Spinal cord (tissue), 9 donors: ENCODE measurements at regions not wholly inside any gene's neighbourhood (a gene's known extent, or its start where the extent isn't known, plus 50 kb on each side); places are given as distances from the start of the nearest gene placed in this dataset.

Experiments used
- DNase-seq, 6 donors: peaks; one replicate each; pipeline versions ENCODE4 v3.0.0 to v3.0.0-alpha.2; 2013 to 2015; ENCODE audit warnings: low spot score in 6 of 6, low read depth in 4 of 6
- H3K27ac ChIP-seq: one replicate; pipeline ENCODE4 v1.5.1; 2013; ENCODE audit warnings: low read depth, low read length, control low read depth
- H3K27me3 ChIP-seq: one replicate; pipeline ENCODE4 v1.6.1; 2013; ENCODE audit warnings: low read length; ENCODE audit not compliant: control insufficient read depth, insufficient read depth
- H3K36me3 ChIP-seq: one replicate; pipeline ENCODE4 v1.6.1; 2013; ENCODE audit warnings: low read length; ENCODE audit not compliant: control insufficient read depth, insufficient read depth
- H3K4me1 ChIP-seq: one replicate; pipeline ENCODE4 v1.6.1; 2013; ENCODE audit warnings: low read length; ENCODE audit not compliant: control insufficient read depth, insufficient read depth
- H3K4me3 ChIP-seq: one replicate; pipeline ENCODE4 v1.5.1; 2013; ENCODE audit warnings: low read depth, low read length, control low read depth
- H3K9me3 ChIP-seq: one replicate; pipeline ENCODE4 v1.6.1; 2013; ENCODE audit warnings: low read length; ENCODE audit not compliant: control insufficient read depth, insufficient read depth
- WGBS: methylation state at CpG from one replicate; pipeline ENCODE4 v1.1.5; 2013; ENCODE audit warnings: missing lambda C conversion rate; ENCODE audit not compliant: insufficient coverage; 5-methylcytosine and 5-hydroxymethylcytosine counted together
- donor health status: healthy.

GRCh38 chr9:126228111-126228780, 98.4 kb upstream of the MVB12B start:
- peak in 1 of 6 donors; percentile 7 for DNase-seq
- H3K27ac ChIP-seq: no peak overlapping the region
- WGBS: 90% methylated on average over 13 of the region's 14 CpGs

GRCh38 chr9:126228781-126229444, 97.7 kb upstream of the MVB12B start:
- Histone ChIP-seq H3K4me3 (no peak overlapping the region), H3K9me3 (no peaks in the 10 kb centered on the region), H3K36me3 (no peaks in the 10 kb centered on the region), H3K4me1 (peaks cover 17% of the 10 kb centered on the region), H3K27ac (no peak overlapping the region), H3K27me3 (no peaks in the 10 kb centered on the region)
- 23% methylated on average over 16 of the region's 19 CpGs for WGBS
- DNase-seq: peak; percentile 57 to 95 (median 74)

More at GRCh38 chr9:126228111-126228780, 98.4 kb upstream of the MVB12B start:
- no peaks in the 10 kb centered on the region for H3K9me3 ChIP-seq
- H3K4me3 ChIP-seq: no peak overlapping the region
- H3K27me3 ChIP-seq: peaks cover 3% of the 10 kb centered on the region
- H3K36me3 ChIP-seq: no peaks in the 10 kb centered on the region
- H3K4me1 ChIP-seq: peaks cover 17% of the 10 kb centered on the region

DNA sequence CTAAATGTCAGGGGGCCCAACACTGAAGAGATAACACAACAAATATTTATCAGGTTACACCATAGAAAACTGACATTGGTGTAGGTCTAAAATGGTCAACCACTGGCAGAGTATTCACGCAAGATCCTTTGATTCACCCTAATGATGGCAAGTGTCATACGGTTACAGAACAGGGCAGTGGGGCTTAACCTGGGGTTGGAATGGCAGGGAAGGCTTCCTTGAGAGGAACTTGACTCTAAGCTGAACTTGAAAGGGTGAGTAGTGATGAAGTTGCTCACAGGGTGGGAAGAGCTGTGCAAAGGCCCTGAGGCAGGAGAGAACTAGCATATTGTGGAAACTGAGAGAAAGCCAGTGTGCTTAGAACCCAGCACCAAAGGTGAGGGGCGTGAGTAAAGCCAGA, 97.1 kb upstream of the MVB12B start:
- DNase-seq: no peak
- Histone ChIP-seq H3K4me1 (peaks cover 17% of the 10 kb centered on the region), H3K9me3 (no peaks in the 10 kb centered on the region), H3K4me3 (no peak overlapping the region), H3K27me3 (no peaks in the 10 kb centered on the region), H3K36me3 (no peaks in the 10 kb centered on the region), H3K27ac (no peak overlapping the region)
- 91% methylated on average over 3 of the region's 3 CpGs for WGBS

GRCh38 chr9:126230692-126231091, 95.9 kb upstream of the MVB12B start:
- H3K27ac ChIP-seq: no peak overlapping the region
- DNase-seq: no peak
- no peak overlapping the region for H3K4me3 ChIP-seq
- no peaks in the 10 kb centered on the region for H3K27me3 ChIP-seq
- whole genome bisulfite sequencing: 95% methylated on average over 7 of the region's 11 CpGs
- peaks cover 21% of the 10 kb centered on the region for H3K4me1 ChIP-seq
- H3K36me3 ChIP-seq: no peaks in the 10 kb centered on the region
- no peaks in the 10 kb centered on the region for H3K9me3 ChIP-seq

- WGBS: 86% methylated on average over 6 of the region's 6 CpGs
- Histone ChIP-seq H3K4me1 (peaks cover 16% of the 10 kb centered on the region), H3K9me3 (no peaks in the 10 kb centered on the region), H3K36me3 (no peaks in the 10 kb centered on the region), H3K27ac (no peak overlapping the region), H3K27me3 (no peaks in the 10 kb centered on the region), H3K4me3 (no peak overlapping the region)
- no peak for DNase-seq
These were observed 94.2 kb upstream of the MVB12B start for GRCh38 chr9:126232461-126232860.

DNA sequence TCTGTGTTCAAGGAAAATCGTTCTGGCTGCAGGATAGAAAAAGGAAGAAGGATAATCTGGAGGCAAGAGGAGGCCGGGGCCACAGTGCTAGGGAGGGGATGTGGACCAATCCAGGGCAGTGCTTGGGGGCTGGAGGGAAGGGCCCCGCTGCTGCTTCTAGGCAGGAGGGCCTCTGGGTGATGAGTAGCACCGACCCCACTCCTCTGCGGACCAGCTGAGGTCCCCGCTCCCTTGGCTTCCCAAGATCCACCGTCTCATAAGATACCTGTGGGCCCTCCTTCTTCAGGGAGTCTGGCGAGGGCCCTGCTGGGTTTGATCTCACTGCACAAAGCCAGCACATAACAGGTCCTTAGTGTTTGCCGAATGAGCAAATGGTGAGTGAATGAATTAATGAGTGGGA, 93.5 kb upstream of the MVB12B start:
- no peaks in the 10 kb centered on the region for H3K27me3 ChIP-seq
- DNase-seq: no peak
- WGBS: 88% methylated on average over 7 of the region's 9 CpGs
- peaks cover 15% of the 10 kb centered on the region for H3K4me1 ChIP-seq
- H3K36me3 ChIP-seq: no peaks in the 10 kb centered on the region
- H3K27ac ChIP-seq: no peak overlapping the region
- no peaks in the 10 kb centered on the region for H3K9me3 ChIP-seq
- H3K4me3 ChIP-seq: no peak overlapping the region

DNA sequence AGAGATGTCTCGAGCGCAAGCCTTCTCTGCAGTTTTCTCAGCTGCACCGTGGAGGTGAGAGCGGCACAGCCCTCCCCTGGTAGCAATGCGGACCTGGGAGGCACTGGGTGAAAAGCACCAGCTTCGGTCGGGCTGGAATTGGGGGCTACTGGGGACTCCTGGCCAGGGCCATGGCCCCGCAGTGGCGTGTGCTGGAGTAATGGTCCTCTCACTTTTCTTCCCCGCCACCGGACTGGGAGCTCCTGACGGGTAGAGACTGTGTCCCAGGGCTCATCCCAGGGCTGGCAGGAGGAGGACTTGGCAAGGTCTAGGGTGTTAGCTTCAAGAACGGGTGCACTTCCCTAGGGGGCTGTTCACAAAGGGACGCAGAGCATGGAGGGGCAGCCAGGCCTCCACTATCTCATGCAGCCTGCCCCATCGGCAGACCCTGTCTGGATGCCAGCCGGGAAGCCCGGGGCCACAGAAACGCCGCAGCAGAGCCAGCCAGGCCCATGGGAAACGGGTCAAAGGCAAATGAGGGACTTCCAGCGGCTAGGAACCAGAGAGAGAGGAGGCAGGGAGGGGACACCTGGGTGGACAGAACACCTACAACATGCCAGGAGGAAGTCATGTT, 92.6 kb upstream of the MVB12B start:
- Histone ChIP-seq H3K27ac (no peak overlapping the region), H3K9me3 (no peaks in the 10 kb centered on the region), H3K36me3 (no peaks in the 10 kb centered on the region), H3K4me1 (peaks cover 7% of the 10 kb centered on the region), H3K4me3 (no peak overlapping the region), H3K27me3 (no peaks in the 10 kb centered on the region)
- DNase-seq: no peak
- WGBS: 96% methylated on average over 21 of the region's 21 CpGs

DNA sequence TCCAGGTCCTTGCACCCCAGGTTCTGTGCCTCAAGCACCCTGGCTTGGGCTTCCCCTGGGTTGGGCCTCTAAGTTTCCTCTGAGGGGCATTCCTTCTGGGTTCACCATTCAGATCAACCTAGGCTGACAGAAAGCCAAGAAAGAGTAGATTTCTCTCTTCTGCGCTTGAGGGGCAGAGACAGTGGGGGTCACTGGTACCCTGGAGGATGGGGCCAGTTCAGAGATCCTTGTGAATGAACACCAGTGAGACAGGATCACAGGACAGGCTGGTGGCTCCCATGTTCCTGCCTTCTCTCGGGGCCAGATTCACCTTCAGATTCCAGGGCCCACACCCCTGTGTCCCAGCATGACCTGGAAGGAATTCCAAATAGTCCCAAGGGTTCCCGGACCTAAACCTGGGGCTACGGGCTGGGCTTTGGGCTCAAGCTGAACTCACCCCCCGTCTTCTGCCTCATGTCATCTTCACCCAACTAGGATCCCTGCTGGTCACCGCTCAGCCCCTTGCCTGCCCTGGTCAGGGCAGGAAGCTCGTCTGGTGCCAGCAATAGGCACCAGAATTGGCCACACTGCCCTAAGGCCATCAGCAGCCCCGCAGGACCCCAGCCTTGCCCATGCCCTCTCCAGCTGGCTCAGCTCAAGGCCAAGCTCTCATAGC, 91.8 kb upstream of the MVB12B start:
- no peak overlapping the region for H3K4me3 ChIP-seq
- DNase-seq: no peak
- WGBS: 84% methylated on average over 8 of the region's 8 CpGs
- H3K27ac ChIP-seq: no peak overlapping the region
- no peaks in the 10 kb centered on the region for H3K9me3 ChIP-seq
- H3K27me3 ChIP-seq: no peaks in the 10 kb centered on the region
- H3K4me1 ChIP-seq: peaks cover 5% of the 10 kb centered on the region
- no peaks in the 10 kb centered on the region for H3K36me3 ChIP-seq

- no peaks in the 10 kb centered on the region for H3K9me3 ChIP-seq
- DNase-seq: peak in 2 of 6 donors; percentile 36 to 62
- H3K27ac ChIP-seq: no peak overlapping the region
- no peaks in the 10 kb centered on the region for H3K36me3 ChIP-seq
- no peak overlapping the region for H3K4me3 ChIP-seq
- H3K27me3 ChIP-seq: no peaks in the 10 kb centered on the region
- H3K4me1 ChIP-seq: peaks cover 5% of the 10 kb centered on the region
- 50% methylated on average over 31 of the region's 49 CpGs for WGBS
These were observed 91.0 kb upstream of the MVB12B start for GRCh38 chr9:126235336-126236243.
